Mesothelial cell of epicardium (in vitro differentiated cells): ENCODE measurements at regions not wholly inside any gene's neighbourhood (a gene's known extent, or its start where the extent isn't known, plus 50 kb on each side); places are given as distances from the start of the nearest gene placed in this dataset.
"Not testable (repeated sequence)": the region's sequence is repeated elsewhere in the genome, so short reads cannot be mapped to it uniquely, and the experiment has no call there.

Experiments used
- DNase-seq, 2 experiments: peaks; one replicate each; pipeline ENCODE4 v3.0.0; 2021; ENCODE audit warnings: low spot score in 2 of 2; ENCODE audit not compliant: unreplicated experiment in 2 of 2
- H3K27ac Mint-ChIP-seq: 2 replicates; pipeline ENCODE4 v1.8.0; 2021; ENCODE audit warnings: mixed read lengths
- H3K27me3 Mint-ChIP-seq: 2 replicates; pipeline ENCODE4 v1.8.0; 2021; ENCODE audit warnings: low read depth, mixed read lengths
- H3K36me3 Mint-ChIP-seq: 2 replicates; pipeline ENCODE4 v1.8.0; 2021; ENCODE audit warnings: mixed read lengths
- H3K4me1 Mint-ChIP-seq: 2 replicates; pipeline ENCODE4 v1.8.0; 2021; ENCODE audit warnings: mixed read lengths
- H3K4me3 Mint-ChIP-seq: 2 replicates; pipeline ENCODE4 v1.8.0; 2021; ENCODE audit warnings: mild to moderate bottlenecking, moderate library complexity, mixed read lengths
- H3K9me3 Mint-ChIP-seq: 2 replicates; pipeline ENCODE4 v1.8.0; 2021; ENCODE audit warnings: mixed read lengths
- CTCF ChIP-seq: fragments of 200-600 bp; sonication (generic); IDR thresholded peaks from one replicate; pipeline ENCODE4 v1.5.0; 2021; ENCODE audit warnings: antibody characterized with exemption; ENCODE audit not compliant: unreplicated experiment

GRCh38 chr10:111319866-111320265 lies 243.0 kb downstream of the ADRA2A start:
- no peak for TF ChIP-seq CTCF

GRCh38 chr10:111323389-111323966 lies 246.6 kb downstream of the ADRA2A start:
- Mint-ChIP-seq H3K36me3 (no peaks in the 10 kb centered on the region), H3K27me3 (peaks cover 34% of the 10 kb centered on the region), H3K4me3 (no peak overlapping the region), H3K9me3 (peaks cover 28% of the 10 kb centered on the region), H3K4me1 (no peaks in the 10 kb centered on the region), H3K27ac (no peak overlapping the region)
- DNase-seq: no peak
- TF ChIP-seq CTCF: no peak

More at GRCh38 chr10:111319866-111320265, 243.0 kb downstream of the ADRA2A start:
- DNase-seq: no peak
- Mint-ChIP-seq H3K9me3 (peaks cover 27% of the 10 kb centered on the region), H3K4me3 (no peak overlapping the region), H3K4me1 (peaks cover 4% of the 10 kb centered on the region), H3K27ac (no peak overlapping the region), H3K36me3 (no peaks in the 10 kb centered on the region), H3K27me3 (peaks cover 29% of the 10 kb centered on the region)

GRCh38 chr10:111332174-111332573 lies 255.3 kb downstream of the ADRA2A start:
- not testable (repeated sequence) for H3K4me3 Mint-ChIP-seq, H3K36me3 Mint-ChIP-seq, H3K4me1 Mint-ChIP-seq, H3K27ac Mint-ChIP-seq, H3K27me3 Mint-ChIP-seq, DNase-seq
- peaks cover 18% of the 10 kb centered on the region for H3K9me3 Mint-ChIP-seq

GRCh38 chr10:111335826-111336225 lies 259.0 kb downstream of the ADRA2A start:
- no peak overlapping the region for H3K27ac Mint-ChIP-seq
- peaks cover 15% of the 10 kb centered on the region for H3K27me3 Mint-ChIP-seq

GRCh38 chr10:111338035-111338434 lies 261.2 kb downstream of the ADRA2A start:
- no peak for DNase-seq
- no peak overlapping the region for H3K4me3 Mint-ChIP-seq
- no peaks in the 10 kb centered on the region for H3K4me1 Mint-ChIP-seq
- H3K9me3 Mint-ChIP-seq: peaks cover 40% of the 10 kb centered on the region
- TF ChIP-seq CTCF: no peak
- peaks cover 2% of the 10 kb centered on the region for H3K36me3 Mint-ChIP-seq
- no peak overlapping the region for H3K27ac Mint-ChIP-seq
- H3K27me3 Mint-ChIP-seq: peaks cover 15% of the 10 kb centered on the region

More at GRCh38 chr10:111335826-111336225, 259.0 kb downstream of the ADRA2A start:
- peaks cover 2% of the 10 kb centered on the region for H3K36me3 Mint-ChIP-seq
- no peak overlapping the region for H3K4me3 Mint-ChIP-seq
- H3K9me3 Mint-ChIP-seq: peaks cover 27% of the 10 kb centered on the region
- DNase-seq: no peak
- H3K4me1 Mint-ChIP-seq: peaks cover 7% of the 10 kb centered on the region
- TF ChIP-seq CTCF: no peak

GRCh38 chr10:111338805-111339204 lies 262.0 kb downstream of the ADRA2A start:
- H3K27me3 Mint-ChIP-seq: peaks cover 19% of the 10 kb centered on the region
- TF ChIP-seq CTCF: no peak
- H3K9me3 Mint-ChIP-seq: peaks cover 39% of the 10 kb centered on the region

More at GRCh38 chr10:111338805-111339204, 262.0 kb downstream of the ADRA2A start:
- Mint-ChIP-seq H3K36me3 (peaks cover 2% of the 10 kb centered on the region), H3K27ac (no peak overlapping the region), H3K4me1 (no peaks in the 10 kb centered on the region), H3K4me3 (no peak overlapping the region)
- DNase-seq: no peak
